A673 (cell line): ENCODE measurements at regions not wholly inside any gene's neighbourhood (a gene's known extent, or its start where the extent isn't known, plus 50 kb on each side); places are given as distances from the start of the nearest gene placed in this dataset.

Experiments used
- EZH2 ChIP-seq: fragments of 200-600 bp; sonication (generic); IDR thresholded peaks from 2 replicates; pipeline ENCODE4 v1.6.1; 2017; ENCODE audit warnings: borderline replicate concordance, low read depth, mild to moderate bottlenecking, mixed read lengths, antibody characterized with exemption, low read length; ENCODE audit not compliant: poor library complexity, severe bottlenecking
- TF ChIP-seq, protein P1 (sequence below): fragments of 300-800, 200-600 bp; sonication (generic); conservative IDR thresholded peaks from 2 replicates; pipeline ENCODE4 v1.5.1; 2017; ENCODE audit warnings: low read depth, mild to moderate bottlenecking, antibody characterized with exemption, low read length, moderate library complexity, mixed read lengths

GRCh38 chr2:6755456-6755855 lies 110.3 kb downstream of the CMPK2 start:
- TF ChIP-seq EZH2: no peak
- TF ChIP-seq, protein P1, sequence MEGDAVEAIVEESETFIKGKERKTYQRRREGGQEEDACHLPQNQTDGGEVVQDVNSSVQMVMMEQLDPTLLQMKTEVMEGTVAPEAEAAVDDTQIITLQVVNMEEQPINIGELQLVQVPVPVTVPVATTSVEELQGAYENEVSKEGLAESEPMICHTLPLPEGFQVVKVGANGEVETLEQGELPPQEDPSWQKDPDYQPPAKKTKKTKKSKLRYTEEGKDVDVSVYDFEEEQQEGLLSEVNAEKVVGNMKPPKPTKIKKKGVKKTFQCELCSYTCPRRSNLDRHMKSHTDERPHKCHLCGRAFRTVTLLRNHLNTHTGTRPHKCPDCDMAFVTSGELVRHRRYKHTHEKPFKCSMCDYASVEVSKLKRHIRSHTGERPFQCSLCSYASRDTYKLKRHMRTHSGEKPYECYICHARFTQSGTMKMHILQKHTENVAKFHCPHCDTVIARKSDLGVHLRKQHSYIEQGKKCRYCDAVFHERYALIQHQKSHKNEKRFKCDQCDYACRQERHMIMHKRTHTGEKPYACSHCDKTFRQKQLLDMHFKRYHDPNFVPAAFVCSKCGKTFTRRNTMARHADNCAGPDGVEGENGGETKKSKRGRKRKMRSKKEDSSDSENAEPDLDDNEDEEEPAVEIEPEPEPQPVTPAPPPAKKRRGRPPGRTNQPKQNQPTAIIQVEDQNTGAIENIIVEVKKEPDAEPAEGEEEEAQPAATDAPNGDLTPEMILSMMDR: no peak
